ENCODE measurements at regions not wholly inside any gene's neighbourhood (a gene's known extent, or its start where the extent isn't known, plus 50 kb on each side); places are given as distances from the start of the nearest gene placed in this dataset.
A peak's percentile ranks its signal among the peaks of the same experiment; 100 is the strongest.
"Not testable (repeated sequence)": the region's sequence is repeated elsewhere in the genome, so short reads cannot be mapped to it uniquely, and the experiment has no call there.

DNA sequence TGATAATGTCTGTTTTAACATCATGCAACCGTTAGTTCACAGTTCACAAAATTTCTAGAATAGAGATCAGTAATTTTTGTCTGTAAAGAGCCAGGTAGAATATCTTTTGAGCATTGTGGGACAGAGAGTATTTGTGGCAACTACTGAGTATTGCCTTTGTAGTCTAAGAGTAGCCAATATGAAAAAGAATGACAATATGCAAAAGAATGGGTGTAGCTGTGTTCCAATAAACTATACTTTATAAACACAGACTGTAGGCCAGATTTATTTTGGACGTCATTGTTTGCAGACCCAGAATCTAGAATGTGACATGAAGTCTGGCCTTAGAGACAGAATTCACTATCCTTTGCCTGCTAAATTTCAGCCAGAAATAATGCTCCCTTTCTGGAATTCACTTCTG is 694.1 kb upstream of the MMS22L start:
- intact Hi-C loops (cut with DNase I), result no loop called here
- 10 to 17% methylated on average over 2 of the region's 2 CpGs for WGBS, 2 donors
- no peak for ATAC-seq (ENCODE audit: low FRiP score)

DNA sequence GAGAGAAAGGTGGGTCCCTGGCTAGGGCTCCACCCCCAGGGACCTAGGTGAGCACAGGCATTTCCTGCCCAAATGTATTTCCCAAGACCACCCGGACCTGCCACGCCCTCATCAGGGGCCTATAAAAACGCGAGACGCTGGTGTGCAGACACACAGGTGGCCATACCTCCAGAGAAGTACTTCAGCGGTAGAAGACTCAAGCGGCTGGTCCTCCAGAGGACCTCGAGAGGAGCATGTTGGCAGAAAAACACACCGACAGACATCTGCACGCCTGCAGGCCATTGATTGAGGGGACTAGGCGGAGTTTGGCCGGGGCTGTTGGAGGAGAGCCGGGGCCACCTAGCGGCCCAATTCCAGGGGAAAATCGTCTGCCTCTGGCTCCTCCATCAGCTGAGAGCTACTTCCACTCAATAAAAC is 695.8 kb upstream of the MMS22L start:
- no peaks in the 10 kb centered on the region for H3K9me3 ChIP-seq (ENCODE audit: control insufficient read depth, low read length)
- no peak overlapping the region for H3K27ac ChIP-seq (ENCODE audit: low read depth in 1 of 2, low read length in 2 of 2)
- DNase-seq (peak in 1 of 2 donors; percentile 41), ATAC-seq (ENCODE audit: low FRiP score) (no peak)
- no peaks in the 10 kb centered on the region for H3K36me3 ChIP-seq (ENCODE audit: control insufficient read depth in 1 of 2, insufficient read depth in 2 of 2, low read length in 1 of 2)
- 84 to 85% methylated on average over 15 of the region's 15 CpGs for WGBS, 2 donors
- intact Hi-C loops (cut with DNase I), result no loop called here
- no peak overlapping the region for H3K4me3 ChIP-seq (ENCODE audit: low read length in 2 of 2)
- H3K4me1 ChIP-seq (ENCODE audit: control insufficient read depth in 1 of 2, insufficient read depth in 2 of 2, low read length in 2 of 2), result no peaks in the 10 kb centered on the region
- H3K27me3 ChIP-seq (ENCODE audit: control insufficient read depth in 1 of 2, insufficient read depth in 2 of 2, low read length in 1 of 2), result no peaks in the 10 kb centered on the region

More for the DNA sequence above, 694.1 kb upstream of the MMS22L start:
- Histone ChIP-seq H3K27me3 (ENCODE audit: control insufficient read depth in 1 of 2, insufficient read depth in 2 of 2, low read length in 1 of 2) (no peaks in the 10 kb centered on the region), H3K27ac (ENCODE audit: low read depth in 1 of 2, low read length in 2 of 2) (no peak overlapping the region), H3K4me3 (ENCODE audit: low read length in 2 of 2) (no peak overlapping the region), H3K9me3 (ENCODE audit: control insufficient read depth, low read length) (no peaks in the 10 kb centered on the region), H3K4me1 (ENCODE audit: control insufficient read depth in 1 of 2, insufficient read depth in 2 of 2, low read length in 2 of 2) (no peaks in the 10 kb centered on the region), H3K36me3 (ENCODE audit: control insufficient read depth in 1 of 2, insufficient read depth in 2 of 2, low read length in 1 of 2) (no peaks in the 10 kb centered on the region)
- DNase-seq, result no peak

DNA sequence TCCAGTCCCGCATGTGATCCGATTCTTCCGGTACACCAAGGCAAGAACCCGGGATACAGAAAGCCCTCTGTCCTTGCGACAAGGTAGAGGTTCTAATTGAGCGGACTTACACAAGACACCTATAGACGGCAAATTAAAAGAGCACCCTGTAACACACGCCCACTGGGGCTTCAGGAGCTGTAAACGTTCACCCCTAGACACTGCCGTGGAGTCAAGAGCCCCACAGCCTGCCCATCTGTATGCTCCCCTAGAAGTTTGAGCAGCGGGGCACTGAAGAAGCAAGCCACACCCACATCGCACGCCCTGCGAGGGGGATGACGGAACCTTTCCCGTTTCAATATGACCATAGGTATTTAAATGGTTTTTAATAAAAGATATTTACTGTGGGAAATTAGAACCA is 696.3 kb upstream of the MMS22L start:
- H3K27me3 ChIP-seq (ENCODE audit: control insufficient read depth in 1 of 2, insufficient read depth in 2 of 2, low read length in 1 of 2); H3K4me3 ChIP-seq (ENCODE audit: low read length in 2 of 2); H3K36me3 ChIP-seq (ENCODE audit: control insufficient read depth in 1 of 2, insufficient read depth in 2 of 2, low read length in 1 of 2); H3K27ac ChIP-seq (ENCODE audit: low read depth in 1 of 2, low read length in 2 of 2); H3K4me1 ChIP-seq (ENCODE audit: control insufficient read depth in 1 of 2, insufficient read depth in 2 of 2, low read length in 2 of 2); H3K9me3 ChIP-seq (ENCODE audit: control insufficient read depth, low read length); ATAC-seq (ENCODE audit: low FRiP score); intact Hi-C loops (cut with DNase I): not testable (repeated sequence)
- 93 to 95% methylated on average over 16 of the region's 16 CpGs for WGBS, 2 donors
- DNase-seq, result peak in 1 of 2 donors; percentile 35

DNA sequence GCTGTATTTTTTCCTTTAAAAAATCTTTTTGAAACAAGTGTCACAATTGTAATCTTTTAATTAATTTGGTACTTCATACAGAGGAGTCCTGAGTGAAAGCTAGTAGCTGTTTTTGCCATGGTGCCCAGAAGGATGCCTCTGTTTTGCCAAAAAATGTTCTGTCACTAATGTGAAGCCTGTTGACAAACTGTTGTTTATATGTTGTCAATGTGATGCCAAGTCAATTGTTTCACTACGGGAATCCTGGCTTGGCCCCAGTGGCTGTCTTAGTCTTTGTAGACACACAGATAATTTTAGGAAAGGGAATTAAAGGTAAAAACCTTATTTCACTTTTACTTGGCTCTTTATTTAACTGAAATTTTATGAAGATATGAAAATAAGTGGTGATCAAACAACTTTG is 706.4 kb upstream of the MMS22L start:
- intact Hi-C loops (cut with DNase I), result no loop called here
- no peaks in the 10 kb centered on the region for H3K4me1 ChIP-seq (ENCODE audit: control insufficient read depth in 1 of 2, insufficient read depth in 2 of 2, low read length in 2 of 2)
- H3K9me3 ChIP-seq (ENCODE audit: control insufficient read depth, low read length), result no peaks in the 10 kb centered on the region
- H3K27me3 ChIP-seq (ENCODE audit: control insufficient read depth in 1 of 2, insufficient read depth in 2 of 2, low read length in 1 of 2), result no peaks in the 10 kb centered on the region
- 8 to 14% methylated on average over 1 of the region's 1 CpG for WGBS, 2 donors
- H3K27ac ChIP-seq (ENCODE audit: low read depth in 1 of 2, low read length in 2 of 2), result no peak overlapping the region
- H3K4me3 ChIP-seq (ENCODE audit: low read length in 2 of 2), result no peak overlapping the region
- no peaks in the 10 kb centered on the region for H3K36me3 ChIP-seq (ENCODE audit: control insufficient read depth in 1 of 2, insufficient read depth in 2 of 2, low read length in 1 of 2)
- ATAC-seq (ENCODE audit: low FRiP score) (no peak), DNase-seq (no peak)

DNA sequence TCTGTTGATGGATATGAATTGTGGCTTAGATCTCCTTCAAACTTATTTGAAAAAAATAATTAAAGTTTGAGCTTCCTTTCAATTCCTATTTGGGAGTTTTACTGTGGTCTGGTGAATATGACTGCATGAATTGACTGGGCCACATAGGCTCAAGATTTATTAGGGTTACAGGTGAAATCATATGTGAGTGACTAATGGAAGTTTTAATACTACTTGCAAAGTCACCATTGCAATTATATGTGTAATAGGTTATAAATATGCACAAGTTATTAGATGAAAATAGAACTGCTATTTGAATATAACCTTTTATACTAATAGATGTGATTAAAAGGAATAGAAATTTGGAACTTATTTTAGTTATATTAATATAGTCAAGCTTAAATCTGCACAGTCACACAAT is 712.1 kb upstream of the MMS22L start:
- H3K27me3 ChIP-seq (ENCODE audit: control insufficient read depth in 1 of 2, insufficient read depth in 2 of 2, low read length in 1 of 2), result no peaks in the 10 kb centered on the region
- H3K27ac ChIP-seq (ENCODE audit: low read depth in 1 of 2, low read length in 2 of 2), result no peak overlapping the region
- no peak for DNase-seq
- no peak overlapping the region for H3K4me3 ChIP-seq (ENCODE audit: low read length in 2 of 2)
- H3K4me1 ChIP-seq (ENCODE audit: control insufficient read depth in 1 of 2, insufficient read depth in 2 of 2, low read length in 2 of 2), result no peaks in the 10 kb centered on the region
- no peak for ATAC-seq (ENCODE audit: low FRiP score)
- no peaks in the 10 kb centered on the region for H3K9me3 ChIP-seq (ENCODE audit: control insufficient read depth, low read length)
- intact Hi-C loops (cut with DNase I), result no loop called here
- H3K36me3 ChIP-seq (ENCODE audit: control insufficient read depth in 1 of 2, insufficient read depth in 2 of 2, low read length in 1 of 2), result no peaks in the 10 kb centered on the region

DNA sequence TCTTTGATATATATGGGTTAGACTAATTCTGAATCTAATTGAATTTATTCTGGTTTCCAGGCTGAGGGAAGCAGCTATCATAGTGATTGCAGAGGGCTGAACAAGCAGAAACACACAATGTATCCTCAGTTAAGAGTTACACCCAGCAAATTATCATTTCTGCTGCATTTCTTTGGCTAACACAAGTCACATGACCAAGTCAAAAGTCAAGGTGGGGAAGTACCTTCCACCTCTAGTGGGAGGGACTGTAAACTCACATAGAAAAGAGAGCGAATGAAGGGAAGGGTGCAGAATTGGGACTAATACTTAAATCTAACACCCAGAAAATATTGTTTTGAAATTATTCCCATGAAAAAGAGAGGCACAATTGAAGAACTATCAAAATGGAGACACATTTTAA is 719.7 kb upstream of the MMS22L start:
- no peak overlapping the region for H3K4me3 ChIP-seq (ENCODE audit: low read length in 2 of 2)
- ATAC-seq (ENCODE audit: low FRiP score) (no peak), DNase-seq (no peak)
- no peaks in the 10 kb centered on the region for H3K36me3 ChIP-seq (ENCODE audit: control insufficient read depth in 1 of 2, insufficient read depth in 2 of 2, low read length in 1 of 2)
- H3K27ac ChIP-seq (ENCODE audit: low read depth in 1 of 2, low read length in 2 of 2), result no peak overlapping the region
- H3K27me3 ChIP-seq (ENCODE audit: control insufficient read depth in 1 of 2, insufficient read depth in 2 of 2, low read length in 1 of 2), result no peaks in the 10 kb centered on the region
- intact Hi-C loops (cut with DNase I), result no loop called here
- 96 to 97% methylated on average over 1 of the region's 1 CpG for WGBS, 2 donors
- H3K9me3 ChIP-seq (ENCODE audit: control insufficient read depth, low read length), result no peaks in the 10 kb centered on the region
- H3K4me1 ChIP-seq (ENCODE audit: control insufficient read depth in 1 of 2, insufficient read depth in 2 of 2, low read length in 2 of 2), result no peaks in the 10 kb centered on the region

DNA sequence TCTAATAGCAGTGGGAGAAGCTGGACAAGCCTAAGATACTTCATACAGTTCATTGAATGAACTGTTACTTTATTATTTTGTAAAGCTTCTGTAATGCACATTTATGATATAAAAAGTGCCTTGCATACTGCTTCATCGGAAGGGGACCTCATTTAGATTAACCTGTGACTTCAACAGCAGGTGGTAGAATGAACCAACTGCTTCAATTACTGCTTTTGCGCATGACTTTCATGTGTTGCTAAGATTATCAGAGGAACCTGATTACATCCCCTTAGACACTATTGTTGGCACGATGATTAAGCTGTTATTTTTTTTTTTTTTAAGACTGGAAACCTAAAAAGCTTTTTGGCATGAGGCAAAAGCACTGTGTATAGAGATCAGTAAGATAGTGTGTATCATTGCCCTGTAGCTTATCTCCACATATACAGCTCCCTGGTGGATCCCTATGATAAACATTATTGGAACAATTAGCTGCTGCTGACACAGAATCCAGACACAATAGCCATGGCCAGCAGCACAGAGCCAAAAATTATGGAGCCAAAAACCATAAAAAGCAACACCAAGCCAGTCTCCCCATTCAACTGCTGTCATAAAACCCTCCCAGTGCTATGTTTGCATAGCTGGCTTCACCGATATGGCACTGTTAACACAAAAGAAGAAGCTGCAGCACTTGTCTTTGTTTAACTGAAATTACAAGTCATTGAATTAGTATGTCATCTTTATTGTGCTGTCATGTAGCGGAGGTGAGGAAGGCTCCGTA is 731.6 kb upstream of the MMS22L start:
- Histone ChIP-seq H3K27me3 (ENCODE audit: control insufficient read depth in 1 of 2, insufficient read depth in 2 of 2, low read length in 1 of 2) (no peaks in the 10 kb centered on the region), H3K4me3 (ENCODE audit: low read length in 2 of 2) (no peak overlapping the region), H3K4me1 (ENCODE audit: control insufficient read depth in 1 of 2, insufficient read depth in 2 of 2, low read length in 2 of 2) (no peaks in the 10 kb centered on the region), H3K9me3 (ENCODE audit: control insufficient read depth, low read length) (no peaks in the 10 kb centered on the region), H3K27ac (ENCODE audit: low read depth in 1 of 2, low read length in 2 of 2) (no peak overlapping the region), H3K36me3 (ENCODE audit: control insufficient read depth in 1 of 2, insufficient read depth in 2 of 2, low read length in 1 of 2) (no peaks in the 10 kb centered on the region)
- intact Hi-C loops (cut with DNase I), result no loop called here
- ATAC-seq (ENCODE audit: low FRiP score) (no peak), DNase-seq (no peak)
- WGBS, 2 donors, result 59 to 63% methylated on average over 6 of the region's 6 CpGs

DNA sequence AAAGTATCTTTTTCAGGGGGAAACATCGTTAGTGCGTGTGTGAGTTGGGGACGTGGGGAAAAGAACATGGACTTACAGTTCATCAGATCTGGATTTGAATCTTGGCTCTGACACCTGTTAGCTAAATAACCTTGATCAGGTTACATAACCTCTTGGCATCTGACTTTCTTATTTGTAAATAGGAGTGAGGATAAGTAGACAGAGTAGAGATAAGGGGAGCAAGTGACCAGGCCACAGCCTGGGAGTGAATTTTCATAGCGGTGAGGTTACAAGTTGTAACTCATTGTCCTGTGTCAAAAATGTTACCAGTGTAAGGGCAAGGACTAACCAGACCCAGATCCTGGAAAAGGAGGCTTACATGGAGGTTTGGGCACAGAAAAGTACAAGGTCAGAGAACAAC is 733.5 kb upstream of the MMS22L start:
- Histone ChIP-seq H3K4me3 (ENCODE audit: low read length in 2 of 2) (no peak overlapping the region), H3K9me3 (ENCODE audit: control insufficient read depth, low read length) (no peaks in the 10 kb centered on the region), H3K4me1 (ENCODE audit: control insufficient read depth in 1 of 2, insufficient read depth in 2 of 2, low read length in 2 of 2) (no peaks in the 10 kb centered on the region), H3K36me3 (ENCODE audit: control insufficient read depth in 1 of 2, insufficient read depth in 2 of 2, low read length in 1 of 2) (no peaks in the 10 kb centered on the region), H3K27ac (ENCODE audit: low read depth in 1 of 2, low read length in 2 of 2) (no peak overlapping the region), H3K27me3 (ENCODE audit: control insufficient read depth in 1 of 2, insufficient read depth in 2 of 2, low read length in 1 of 2) (no peaks in the 10 kb centered on the region)
- intact Hi-C loops (cut with DNase I), result no loop called here
- DNase-seq (no peak), ATAC-seq (ENCODE audit: low FRiP score) (no peak)
- WGBS, 2 donors, result 82 to 90% methylated on average over 4 of the region's 4 CpGs

DNA sequence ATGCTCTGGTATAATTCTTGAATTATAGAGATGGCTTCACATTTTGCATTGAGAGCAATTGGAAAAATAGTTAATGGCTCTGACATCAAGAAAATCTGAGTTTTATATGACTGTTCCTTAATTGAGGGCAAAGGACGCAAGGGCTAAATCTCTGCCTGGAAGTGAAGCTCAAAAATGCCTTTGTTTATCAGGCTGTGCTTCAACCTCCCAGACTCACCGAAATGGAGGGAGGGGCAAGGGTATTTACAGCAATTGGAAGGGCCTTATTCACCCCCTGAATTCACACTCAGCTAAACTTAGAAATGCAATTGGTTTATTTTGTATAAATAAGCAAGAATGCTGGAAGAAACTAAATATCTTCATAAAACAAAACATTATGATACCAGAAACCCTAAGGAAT is 737.2 kb upstream of the MMS22L start:
- intact Hi-C loops (cut with DNase I), result no loop called here
- no peak overlapping the region for H3K4me3 ChIP-seq (ENCODE audit: low read length in 2 of 2)
- H3K27ac ChIP-seq (ENCODE audit: low read depth in 1 of 2, low read length in 2 of 2), result no peak overlapping the region
- H3K9me3 ChIP-seq (ENCODE audit: control insufficient read depth, low read length), result no peaks in the 10 kb centered on the region
- H3K36me3 ChIP-seq (ENCODE audit: control insufficient read depth in 1 of 2, insufficient read depth in 2 of 2, low read length in 1 of 2), result no peaks in the 10 kb centered on the region
- WGBS, 2 donors, result 38 to 45% methylated on average over 2 of the region's 2 CpGs
- DNase-seq (no peak), ATAC-seq (ENCODE audit: low FRiP score) (no peak)
- no peaks in the 10 kb centered on the region for H3K4me1 ChIP-seq (ENCODE audit: control insufficient read depth in 1 of 2, insufficient read depth in 2 of 2, low read length in 2 of 2)
- no peaks in the 10 kb centered on the region for H3K27me3 ChIP-seq (ENCODE audit: control insufficient read depth in 1 of 2, insufficient read depth in 2 of 2, low read length in 1 of 2)

All from aorta (tissue), 5 donors.